A172 (cell line): ENCODE measurements at regions not wholly inside any gene's neighbourhood (a gene's known extent, or its start where the extent isn't known, plus 50 kb on each side); places are given as distances from the start of the nearest gene placed in this dataset.

Experiments used
- DNase-seq: peaks from one replicate; pipeline ENCODE4 v3.0.0-alpha.2; 2015; ENCODE audit warnings: low spot score

DNA sequence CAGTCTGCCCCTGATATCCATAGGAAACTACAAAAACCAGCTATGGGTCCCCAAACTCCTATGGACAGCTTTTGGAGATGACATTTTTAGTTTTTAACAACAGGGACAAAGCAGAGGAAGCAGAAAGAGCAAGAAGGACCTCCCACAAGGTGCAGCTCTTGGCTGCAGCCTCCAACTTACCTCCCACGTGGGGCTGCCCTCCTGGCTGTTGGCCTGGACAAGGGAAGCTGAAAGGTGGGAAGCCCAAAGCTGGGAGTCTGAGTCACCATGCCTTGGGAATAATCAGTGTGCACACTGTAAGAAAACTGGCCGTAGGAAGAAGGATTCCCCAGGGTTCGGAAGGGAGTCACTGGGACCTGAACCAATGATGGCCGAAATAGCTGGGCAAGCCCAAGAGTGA, 51.8 kb upstream of the PAX1 start:
- no peak for DNase-seq

DNA sequence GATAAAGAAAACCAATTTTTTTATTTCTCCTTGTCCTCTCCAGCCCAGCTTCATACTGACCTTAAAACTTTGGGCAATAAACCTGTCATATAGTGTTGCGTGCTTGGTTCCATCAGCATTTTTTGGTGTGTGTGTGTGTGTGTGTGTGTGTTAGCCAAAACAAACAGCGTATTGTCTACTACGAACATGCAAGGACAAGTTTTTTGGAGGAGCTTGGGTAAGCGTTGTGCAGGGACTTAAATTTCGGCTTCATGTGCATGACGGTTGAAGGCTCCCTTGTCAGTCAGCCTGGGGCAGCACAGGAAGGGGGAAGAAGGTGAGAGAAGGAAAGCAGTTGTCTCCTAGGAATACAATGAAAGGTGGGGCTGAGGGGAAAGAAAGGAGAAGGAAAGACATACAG, 62.0 kb upstream of the PAX1 start:
- DNase-seq: no peak

DNA sequence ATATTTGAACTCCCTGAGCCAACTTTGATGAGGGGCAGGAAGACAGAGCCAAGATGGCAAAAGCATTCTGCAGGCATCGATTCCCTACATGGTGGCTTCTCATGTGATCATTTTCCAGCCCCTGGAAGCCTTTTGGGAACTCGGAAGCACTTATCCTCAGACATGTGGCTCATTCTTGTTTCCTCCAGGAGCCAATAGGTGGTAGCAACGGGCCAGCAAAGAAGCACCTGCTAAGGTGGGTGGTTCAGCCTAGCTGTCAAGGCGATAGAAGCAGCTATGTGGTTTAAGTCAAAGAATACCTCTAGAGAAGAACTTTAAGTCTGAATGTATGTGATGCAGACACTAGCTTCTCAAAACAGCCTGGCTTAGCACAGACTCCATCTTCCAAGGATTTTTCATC, 64.9 kb upstream of the PAX1 start:
- no peak for DNase-seq

- no peak for DNase-seq
Observed at GRCh38 chr20:21633829-21634228, 71.6 kb upstream of the PAX1 start.

GRCh38 chr20:21632735-21633053, 72.8 kb upstream of the PAX1 start:
- no peak for DNase-seq

DNA sequence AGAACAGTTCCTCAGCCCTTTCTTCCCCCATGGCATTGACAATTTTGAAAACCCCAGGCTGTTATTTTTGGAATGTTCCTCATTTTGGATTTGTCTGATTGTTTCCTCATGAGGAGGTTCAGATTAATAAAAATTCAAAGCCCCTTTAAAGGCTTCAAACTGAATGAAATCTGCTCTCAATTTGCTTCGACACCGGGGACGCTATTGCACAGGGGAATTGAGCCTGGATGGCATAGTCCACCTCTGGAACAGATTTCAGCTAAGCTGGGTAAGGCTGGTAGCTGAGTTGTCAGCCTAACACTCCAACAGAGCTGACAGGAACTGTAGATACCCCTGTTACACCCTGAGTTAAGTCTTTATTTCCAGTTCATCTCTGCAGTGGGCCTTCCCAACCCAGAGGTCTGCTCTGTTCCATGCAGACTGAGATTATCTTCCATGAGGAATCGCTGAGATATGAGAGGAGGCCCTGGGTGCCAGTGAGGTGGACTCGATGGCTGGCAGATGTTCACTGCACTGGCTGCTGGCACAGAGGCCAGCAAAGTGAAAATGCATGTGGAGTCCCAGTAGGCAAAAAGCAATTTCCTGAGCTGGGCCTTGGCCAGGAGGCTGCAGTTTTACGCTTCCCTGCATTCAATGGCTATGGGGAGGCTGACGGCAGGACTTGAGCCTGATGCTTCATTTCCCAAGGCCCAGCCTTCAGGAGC, 73.3 kb upstream of the PAX1 start:
- no peak for DNase-seq

DNA sequence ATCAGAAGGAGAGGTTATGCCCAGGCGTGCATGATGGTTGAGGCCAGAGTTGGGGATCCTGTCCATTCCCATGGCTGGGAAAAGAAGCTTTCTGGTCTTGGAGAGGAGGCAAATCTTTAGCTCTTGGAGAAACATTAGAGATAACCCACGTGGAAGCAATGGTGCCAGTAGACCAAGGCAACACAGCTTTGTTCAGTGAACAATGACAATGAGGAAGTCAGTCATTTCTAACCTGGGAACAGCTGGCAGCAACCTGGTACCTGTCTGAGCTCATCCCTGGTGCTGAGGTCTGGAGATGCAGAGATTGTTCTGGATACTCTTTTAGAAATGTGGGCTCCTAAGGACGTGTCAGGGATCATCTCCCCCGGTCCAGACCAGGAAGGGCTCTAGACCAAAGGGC, 76.7 kb upstream of the PAX1 start:
- DNase-seq: no peak

GRCh38 chr20:21623781-21624094, 81.7 kb upstream of the PAX1 start:
- DNase-seq: no peak

GRCh38 chr20:21623074-21623780, 82.2 kb upstream of the PAX1 start:
- no peak for DNase-seq

- DNase-seq: no peak
Observed at GRCh38 chr20:21622097-21622857, 83.2 kb upstream of the PAX1 start.

DNA sequence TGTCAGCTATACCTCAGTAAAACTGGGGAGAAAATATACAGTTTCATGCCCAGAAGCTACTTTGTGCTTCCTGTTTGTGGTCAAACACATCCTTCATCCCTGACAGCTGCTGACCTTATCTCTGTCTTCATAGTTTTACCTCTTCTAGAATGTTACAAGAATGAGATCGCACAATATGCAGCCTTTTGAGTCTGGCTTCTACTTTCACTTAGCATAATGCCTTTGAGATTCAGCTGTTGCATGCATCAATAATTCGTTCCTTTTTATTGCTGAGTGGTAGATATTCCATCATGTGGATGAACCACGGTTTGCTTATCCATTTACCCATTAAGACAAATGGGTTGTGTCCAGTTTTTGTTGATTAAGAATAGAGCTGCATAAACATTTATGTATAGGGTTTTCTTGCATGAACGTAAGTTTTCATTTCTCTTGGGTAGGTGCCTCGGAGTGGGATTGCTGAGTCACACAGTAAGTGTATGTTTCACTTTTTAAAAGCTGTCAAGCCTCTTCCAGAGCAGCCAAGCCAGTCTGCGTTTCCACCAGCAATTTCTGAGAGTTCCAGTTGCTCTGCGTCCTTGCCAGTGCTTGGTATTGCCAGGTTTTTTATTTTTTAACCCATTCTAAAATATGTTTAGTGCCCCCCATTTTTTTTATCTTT, 86.6 kb upstream of the PAX1 start:
- DNase-seq: no peak

GRCh38 chr20:21615617-21616080, 89.8 kb upstream of the PAX1 start:
- peak; percentile 50 for DNase-seq

DNA sequence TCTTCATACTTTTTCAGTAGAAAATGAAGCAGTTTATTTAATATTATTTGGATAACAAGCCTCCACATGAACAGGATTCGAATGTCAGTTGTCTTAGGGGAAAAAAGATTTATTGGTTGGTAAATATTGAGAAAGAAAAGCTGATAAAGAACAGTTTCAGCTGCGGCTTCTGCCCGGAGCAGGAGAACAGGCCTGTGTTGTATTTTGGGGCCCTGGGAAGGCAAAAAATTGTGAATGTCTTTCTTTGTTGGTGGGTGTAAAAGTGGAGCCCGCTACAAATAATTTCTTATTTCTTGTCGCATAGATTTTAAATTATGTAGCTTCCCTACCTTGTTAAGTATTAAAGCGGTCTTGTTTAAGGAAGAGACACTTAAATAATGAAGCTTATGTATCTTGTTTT, 90.5 kb upstream of the PAX1 start:
- DNase-seq: no peak

DNA sequence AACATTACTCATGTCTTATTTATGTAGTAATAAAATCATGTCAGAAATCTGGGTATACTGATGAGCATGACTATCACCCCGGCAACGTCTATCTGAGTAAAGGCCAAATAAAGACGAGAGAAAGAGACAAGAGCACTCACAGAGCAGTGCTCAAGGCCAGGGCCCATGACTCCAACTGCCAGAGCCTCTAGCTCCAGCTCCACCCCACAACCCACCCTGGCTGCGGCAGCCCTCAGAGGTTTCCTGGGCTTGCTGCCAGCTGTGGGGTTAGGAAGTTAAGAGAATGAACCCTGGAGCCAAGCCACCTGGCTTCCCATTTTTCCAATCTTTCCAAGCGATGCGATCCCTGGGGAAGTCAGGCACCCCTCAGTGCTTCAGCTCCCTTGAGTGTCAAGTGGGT, 92.0 kb upstream of the PAX1 start:
- DNase-seq: peak; percentile 24

- no peak for DNase-seq
Observed at GRCh38 chr20:21609981-21610380, 95.5 kb upstream of the PAX1 start.

DNA sequence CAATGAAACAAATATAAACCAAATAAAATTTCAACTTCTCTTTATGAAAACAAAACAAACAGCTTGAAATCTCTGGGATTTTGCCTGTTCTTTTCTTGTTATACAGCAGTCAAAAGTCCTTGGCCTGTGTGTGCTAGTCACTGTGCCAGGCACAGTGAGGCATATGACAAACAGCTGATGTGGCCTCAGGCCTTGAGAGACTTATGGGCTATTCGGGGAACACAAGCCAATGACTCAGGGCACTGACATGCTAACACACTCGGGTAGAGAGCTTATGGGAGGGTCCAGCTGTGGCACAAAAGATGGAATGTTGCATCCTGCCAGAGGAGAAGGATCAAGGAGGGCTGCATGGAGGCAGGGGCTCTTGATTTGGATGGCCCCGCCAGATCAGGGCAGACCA, 95.4 kb upstream of the NKX2-2 start:
- peak; percentile 59 for DNase-seq

- no peak for DNase-seq
Observed at GRCh38 chr20:21608777-21609176, 94.9 kb upstream of the NKX2-2 start.

DNA sequence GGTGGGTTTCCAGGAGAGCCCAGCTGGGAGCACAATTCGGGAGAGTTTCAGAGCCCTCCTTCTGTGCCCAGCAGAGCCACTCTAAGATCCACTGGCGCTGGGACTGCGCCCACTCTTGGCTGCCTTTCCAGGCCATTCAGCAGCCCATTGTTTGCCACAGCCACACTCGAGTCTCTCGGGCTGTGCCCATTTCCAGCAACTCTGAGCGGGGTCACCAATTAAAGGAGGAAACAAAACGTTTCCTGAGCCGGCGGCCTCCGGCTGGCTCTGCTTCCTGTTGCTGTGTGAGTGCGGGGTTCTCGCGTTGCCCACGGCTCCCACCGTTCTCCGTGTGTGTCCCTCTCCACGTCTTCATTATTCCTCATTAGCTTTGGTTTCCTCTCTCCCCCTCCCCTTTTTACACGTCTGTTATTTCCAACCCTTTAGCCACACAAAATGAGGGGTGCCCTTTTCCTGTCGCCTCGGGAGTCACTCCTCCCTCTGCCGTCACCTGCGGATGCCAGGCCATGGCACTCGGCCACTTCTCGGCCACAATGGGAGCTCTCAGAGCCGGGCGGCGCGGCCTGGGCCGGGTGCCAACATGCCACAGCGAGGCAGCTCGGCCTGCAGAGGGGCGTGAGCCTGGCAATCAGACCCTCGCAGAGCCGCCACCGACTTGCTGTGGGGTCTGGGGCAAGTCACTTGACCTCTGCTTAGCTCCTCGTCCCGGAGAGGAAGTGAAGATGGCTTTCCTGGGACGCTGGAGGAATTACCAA, 94.3 kb upstream of the NKX2-2 start:
- no peak for DNase-seq

DNA sequence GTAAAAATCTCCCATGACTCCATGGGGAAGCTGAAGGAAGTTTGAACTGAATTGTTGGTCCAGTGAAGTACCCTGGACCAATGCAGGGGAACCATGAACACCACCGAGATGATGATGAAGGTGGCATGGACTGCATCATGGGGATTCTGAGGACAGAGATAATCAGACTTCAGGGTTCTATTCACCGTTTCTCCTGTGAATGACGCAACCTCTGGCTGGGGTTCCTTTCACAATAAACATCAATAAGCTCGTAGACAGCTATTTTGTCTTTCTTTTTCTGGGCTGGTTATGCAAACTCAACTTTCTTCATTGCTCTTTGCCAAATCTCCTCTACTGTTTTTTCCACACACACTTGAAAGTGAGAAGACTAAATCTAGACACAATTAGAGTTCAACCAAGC, 87.9 kb upstream of the NKX2-2 start:
- DNase-seq: no peak

GRCh38 chr20:21586682-21587081, 72.8 kb upstream of the NKX2-2 start:
- no peak for DNase-seq

DNA sequence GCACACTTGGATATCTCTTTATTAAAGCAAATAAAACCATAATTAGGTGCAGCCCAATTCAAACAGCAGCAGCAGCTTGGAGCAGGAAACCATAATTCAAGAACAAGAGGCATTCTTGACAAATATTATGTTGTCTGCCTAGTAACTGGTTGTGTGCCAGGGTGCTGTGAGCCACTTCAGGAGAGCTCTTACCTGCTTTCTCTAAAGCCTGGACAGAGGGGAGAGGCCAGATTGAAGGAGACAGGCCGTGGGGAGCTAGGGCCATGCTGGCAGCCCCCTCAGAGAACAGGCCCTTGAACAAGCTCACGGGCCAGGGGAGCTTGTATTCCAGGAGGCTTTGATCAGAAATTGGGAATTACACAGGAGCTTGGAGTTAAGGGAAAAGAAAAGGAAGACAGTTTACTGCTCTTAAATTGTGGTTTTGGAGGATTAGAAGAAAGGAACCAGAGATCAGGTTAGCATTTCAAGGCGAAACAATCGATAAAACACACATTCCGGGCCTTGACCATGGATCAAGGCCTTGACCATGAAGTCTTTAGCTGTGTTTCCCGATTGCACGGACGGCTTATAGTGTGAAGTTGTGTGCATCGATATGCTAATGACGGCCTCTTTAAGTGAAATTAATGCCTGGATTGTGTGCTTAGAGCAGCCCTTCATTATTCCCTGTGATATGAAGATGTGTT, 69.8 kb upstream of the NKX2-2 start:
- no peak for DNase-seq
